ENCODE measurements at regions not wholly inside any gene's neighbourhood (a gene's known extent, or its start where the extent isn't known, plus 50 kb on each side); places are given as distances from the start of the nearest gene placed in this dataset.

- Mint-ChIP-seq H3K4me1 (ENCODE audit: insufficient read depth, unreplicated experiment) (peaks cover 12% of the 10 kb centered on the region), H3K9me3 (ENCODE audit: unreplicated experiment) (no peaks in the 10 kb centered on the region), H3K4me3 (ENCODE audit: unreplicated experiment) (no peak overlapping the region), H3K36me3 (ENCODE audit: insufficient read depth, unreplicated experiment) (no peaks in the 10 kb centered on the region), H3K27me3 (ENCODE audit: insufficient read depth, unreplicated experiment) (no peaks in the 10 kb centered on the region), H3K27ac (ENCODE audit: low read depth, unreplicated experiment) (no peak overlapping the region)
- intact Hi-C loops (cut with micrococcal nuclease), result loop anchor here (5.0 kb wide), 1 partner anchor 542 kb away; no protein-coding TSS in a partner anchor
- ChIA-PET POLR2A (interaction anchor here (0.6 kb wide), 1 partner anchor 67 kb away, joined by 3 read pairs; no protein-coding TSS in a partner anchor), CTCF (no interaction called here)
- TF ChIP-seq, protein P1, sequence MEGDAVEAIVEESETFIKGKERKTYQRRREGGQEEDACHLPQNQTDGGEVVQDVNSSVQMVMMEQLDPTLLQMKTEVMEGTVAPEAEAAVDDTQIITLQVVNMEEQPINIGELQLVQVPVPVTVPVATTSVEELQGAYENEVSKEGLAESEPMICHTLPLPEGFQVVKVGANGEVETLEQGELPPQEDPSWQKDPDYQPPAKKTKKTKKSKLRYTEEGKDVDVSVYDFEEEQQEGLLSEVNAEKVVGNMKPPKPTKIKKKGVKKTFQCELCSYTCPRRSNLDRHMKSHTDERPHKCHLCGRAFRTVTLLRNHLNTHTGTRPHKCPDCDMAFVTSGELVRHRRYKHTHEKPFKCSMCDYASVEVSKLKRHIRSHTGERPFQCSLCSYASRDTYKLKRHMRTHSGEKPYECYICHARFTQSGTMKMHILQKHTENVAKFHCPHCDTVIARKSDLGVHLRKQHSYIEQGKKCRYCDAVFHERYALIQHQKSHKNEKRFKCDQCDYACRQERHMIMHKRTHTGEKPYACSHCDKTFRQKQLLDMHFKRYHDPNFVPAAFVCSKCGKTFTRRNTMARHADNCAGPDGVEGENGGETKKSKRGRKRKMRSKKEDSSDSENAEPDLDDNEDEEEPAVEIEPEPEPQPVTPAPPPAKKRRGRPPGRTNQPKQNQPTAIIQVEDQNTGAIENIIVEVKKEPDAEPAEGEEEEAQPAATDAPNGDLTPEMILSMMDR (IDR thresholded peaks at IDR 0.05; ENCODE audit: unreplicated experiment), result no peak
- no TSS peak for BruUV-seq (replicated peaks)
- DNase-seq (ENCODE audit: unreplicated experiment), result no peak
Measured at GRCh38 chr17:53630638-53631037, 192.1 kb upstream of the KIF2B start.

- CTCF ChIA-PET, result no interaction called here
- POLR2A ChIA-PET, result interaction anchor here (0.6 kb wide), 1 partner anchor 66 kb away, joined by 3 read pairs; no protein-coding TSS in a partner anchor
- H3K9me3 Mint-ChIP-seq (ENCODE audit: unreplicated experiment), result no peaks in the 10 kb centered on the region
- intact Hi-C loops (cut with micrococcal nuclease), result loop anchor here (5.0 kb wide), 1 partner anchor 542 kb away; no protein-coding TSS in a partner anchor
- TF ChIP-seq, protein P1 (IDR thresholded peaks at IDR 0.05; ENCODE audit: unreplicated experiment), result no peak
- BruUV-seq (replicated peaks), result no TSS peak
- DNase-seq (ENCODE audit: unreplicated experiment), result no peak
- H3K4me1 Mint-ChIP-seq (ENCODE audit: insufficient read depth, unreplicated experiment), result peaks cover 12% of the 10 kb centered on the region
- H3K27ac Mint-ChIP-seq (ENCODE audit: low read depth, unreplicated experiment), result no peak overlapping the region
- no peaks in the 10 kb centered on the region for H3K36me3 Mint-ChIP-seq (ENCODE audit: insufficient read depth, unreplicated experiment)
- H3K27me3 Mint-ChIP-seq (ENCODE audit: insufficient read depth, unreplicated experiment), result no peaks in the 10 kb centered on the region
- H3K4me3 Mint-ChIP-seq (ENCODE audit: unreplicated experiment), result no peak overlapping the region
Measured at GRCh38 chr17:53630115-53630514, 192.6 kb upstream of the KIF2B start.

GRCh38 chr17:53629188-53629587 is 193.5 kb upstream of the KIF2B start:
- intact Hi-C loops (cut with micrococcal nuclease), result loop anchor here (5.0 kb wide), 1 partner anchor 208 kb away; no protein-coding TSS in a partner anchor
- H3K27ac Mint-ChIP-seq (ENCODE audit: low read depth, unreplicated experiment), result no peak overlapping the region
- no peaks in the 10 kb centered on the region for H3K27me3 Mint-ChIP-seq (ENCODE audit: insufficient read depth, unreplicated experiment)
- DNase-seq (ENCODE audit: unreplicated experiment), result no peak
- TF ChIP-seq, protein P1 (IDR thresholded peaks at IDR 0.05; ENCODE audit: unreplicated experiment), result no peak
- no TSS peak for BruUV-seq (replicated peaks)
- H3K4me1 Mint-ChIP-seq (ENCODE audit: insufficient read depth, unreplicated experiment), result peaks cover 12% of the 10 kb centered on the region
- H3K4me3 Mint-ChIP-seq (ENCODE audit: unreplicated experiment), result no peak overlapping the region
- H3K9me3 Mint-ChIP-seq (ENCODE audit: unreplicated experiment), result no peaks in the 10 kb centered on the region
- POLR2A ChIA-PET, result interaction anchor here (0.6 kb wide), 1 partner anchor 455 kb away, joined by 3 read pairs; no protein-coding TSS in a partner anchor
- CTCF ChIA-PET, result no interaction called here
- no peaks in the 10 kb centered on the region for H3K36me3 Mint-ChIP-seq (ENCODE audit: insufficient read depth, unreplicated experiment)

GRCh38 chr17:53628011-53628410 is 194.7 kb upstream of the KIF2B start:
- TF ChIP-seq, protein P1 (IDR thresholded peaks at IDR 0.05; ENCODE audit: unreplicated experiment), result no peak
- peaks cover 12% of the 10 kb centered on the region for H3K4me1 Mint-ChIP-seq (ENCODE audit: insufficient read depth, unreplicated experiment)
- no peaks in the 10 kb centered on the region for H3K36me3 Mint-ChIP-seq (ENCODE audit: insufficient read depth, unreplicated experiment)
- BruUV-seq (replicated peaks), result TSS peak; percentile 89
- H3K9me3 Mint-ChIP-seq (ENCODE audit: unreplicated experiment), result no peaks in the 10 kb centered on the region
- no peaks in the 10 kb centered on the region for H3K27me3 Mint-ChIP-seq (ENCODE audit: insufficient read depth, unreplicated experiment)
- POLR2A ChIA-PET, result no interaction called here
- intact Hi-C loops (cut with micrococcal nuclease), result loop anchor here (5.0 kb wide), 1 partner anchor 209 kb away; no protein-coding TSS in a partner anchor
- peak; percentile 54 for DNase-seq (ENCODE audit: unreplicated experiment)
- peak overlapping the region; percentile 78 for H3K27ac Mint-ChIP-seq (ENCODE audit: low read depth, unreplicated experiment)
- peak overlapping the region; percentile 40 for H3K4me3 Mint-ChIP-seq (ENCODE audit: unreplicated experiment)
- CTCF ChIA-PET, result no interaction called here
